H1 (cell line): ENCODE measurements at regions not wholly inside any gene's neighbourhood (a gene's known extent, or its start where the extent isn't known, plus 50 kb on each side); places are given as distances from the start of the nearest gene placed in this dataset.

Source experiments
- CTCF ChIA-PET: fragments of 300-600 bp; sonication (Branson Sonifier 250); formaldehyde crosslinking; loops from one replicate; lab custom pipeline; 2021; ENCODE audit not compliant: partially characterized antibody; lab: Charles Lee
- POLR2A ChIA-PET: fragments of 300-600 bp; sonication (Branson Sonifier 250); formaldehyde crosslinking; loops from one replicate; lab custom pipeline; 2021; ENCODE audit warnings: inconsistent platforms; ENCODE audit not compliant: partially characterized antibody; lab: Charles Lee
- DNase-seq, 2 experiments: peaks; one replicate each; pipeline versions ENCODE4 v3.0.0 to v3.0.0-alpha.2; 2010 to 2022; ENCODE audit warnings: low spot score in 2 of 2, low read depth in 1 of 2, mixed read lengths in 1 of 2
- FAIRE-seq: peaks from 2 replicates; lab custom pipeline; 2011; peaks lifted over from hg19 to GRCh38; lab: Jason Lieb, UNC
- H2AFZ ChIP-seq: 2 replicates; pipeline ENCODE4 v1.8.1; 2012; ENCODE audit warnings: low read length, inconsistent platforms
- H2AK5ac ChIP-seq: 2 replicates; pipeline ENCODE4 v1.6.1; 2013; ENCODE audit warnings: low read depth, low read length
- H2BK120ac ChIP-seq: replicated peaks from 2 replicates; pipeline ENCODE3; 2013; ENCODE audit warnings: low read depth, low read length, inconsistent platforms
- H2BK12ac ChIP-seq: 2 replicates; pipeline ENCODE4 v1.6.1; 2013; ENCODE audit warnings: low read depth, low read length
- H2BK15ac ChIP-seq: 2 replicates; pipeline ENCODE4 v1.6.1; 2013; ENCODE audit warnings: low read length
- H2BK20ac ChIP-seq: 2 replicates; pipeline ENCODE4 v1.6.1; 2013; ENCODE audit warnings: low read length
- H2BK5ac ChIP-seq: 2 replicates; pipeline ENCODE4 v1.6.1; 2013; ENCODE audit warnings: low read depth, low read length
- H3K14ac ChIP-seq: 2 replicates; pipeline ENCODE4 v1.6.1; 2013; ENCODE audit warnings: inconsistent platforms; ENCODE audit not compliant: insufficient read length
- H3K18ac ChIP-seq: 2 replicates; pipeline ENCODE4 v1.6.1; 2013; ENCODE audit warnings: low read length; ENCODE audit errors: extremely low read depth
- H3K23ac ChIP-seq: 2 replicates; pipeline ENCODE4 v1.6.1; 2013; ENCODE audit warnings: inconsistent platforms; ENCODE audit not compliant: insufficient read length
- H3K23me2 ChIP-seq: 2 replicates; pipeline ENCODE4 v1.6.1; 2013; ENCODE audit warnings: low read depth, low read length
- H3K27ac ChIP-seq: 2 replicates; pipeline ENCODE4 v1.6.1; 2011; ENCODE audit warnings: low read depth, low read length, inconsistent platforms
- H3K27me3 ChIP-seq, 4 experiments: replicated peaks in 1 of 4; 1 replicate in 1 of 4; 2 replicates in 3 of 4; pipeline versions ENCODE4 v1.6.1 to v1.8.1; 2011 to 2013; ENCODE audit warnings: low read length in 3 of 4, mild to moderate bottlenecking in 3 of 4, inconsistent platforms in 2 of 4, mixed read lengths in 2 of 4, moderate library complexity in 1 of 4; ENCODE audit not compliant: control insufficient read depth in 3 of 4, insufficient read depth in 3 of 4; ENCODE audit errors: extremely low read depth in 1 of 4
- H3K36me3 ChIP-seq, 4 experiments: 2 replicates each; pipeline versions ENCODE4 v1.6.1 to v1.8.1; 2011 to 2013; ENCODE audit warnings: mild to moderate bottlenecking in 4 of 4, low read length in 3 of 4, moderate library complexity in 2 of 4, control low read depth in 1 of 4, inconsistent platforms in 1 of 4; ENCODE audit not compliant: insufficient read depth in 4 of 4, control insufficient read depth in 2 of 4
- H3K4ac ChIP-seq: replicated peaks from 2 replicates; pipeline ENCODE3; 2013; ENCODE audit warnings: low read length, low read depth, mixed read lengths, inconsistent platforms; ENCODE audit not compliant: insufficient read length
- H3K4me1 ChIP-seq, 4 experiments: replicated peaks in 1 of 4; 1 replicate in 1 of 4; 2 replicates in 3 of 4; pipeline versions ENCODE4 v1.6.1 to v1.8.1; 2011 to 2013; ENCODE audit warnings: low read length in 3 of 4, inconsistent platforms in 2 of 4, mixed read lengths in 1 of 4; ENCODE audit not compliant: insufficient read depth in 4 of 4, control insufficient read depth in 3 of 4
- H3K4me2 ChIP-seq, 2 experiments: 2 replicates each; pipeline versions ENCODE4 v1.6.1 to v1.8.1; 2011 to 2013; ENCODE audit warnings: low read depth in 2 of 2, low read length in 2 of 2, control low read depth in 1 of 2, inconsistent platforms in 1 of 2, mild to moderate bottlenecking in 1 of 2; ENCODE audit not compliant: insufficient read depth in 1 of 2
- H3K4me3 ChIP-seq, 4 experiments: fragments of 200-600, 300-600 bp in 1 of 4; sonication (generic), shearing (Covaris generic), sonication (Bioruptor Twin) in 1 of 4; 2 replicates each; pipeline versions ENCODE4 v1.5.1 to v1.8.1; 2011 to 2016; ENCODE audit warnings: low read length in 4 of 4, low read depth in 3 of 4, control low read depth in 2 of 4, inconsistent platforms in 2 of 4, mild to moderate bottlenecking in 2 of 4, mixed read lengths in 1 of 4, moderate library complexity in 1 of 4; ENCODE audit not compliant: insufficient read depth in 2 of 4; ENCODE audit errors: extremely low read depth in 1 of 4
- H3K56ac ChIP-seq: replicated peaks from 2 replicates; pipeline ENCODE3; 2013; ENCODE audit warnings: low read depth, mild to moderate bottlenecking, mixed read lengths, low read length, inconsistent platforms; ENCODE audit not compliant: insufficient read length
- H3K79me1 ChIP-seq: 2 replicates; pipeline ENCODE4 v1.6.1; 2013; ENCODE audit warnings: low read depth, low read length, control low read depth
- H3K79me2 ChIP-seq, 2 experiments: 2 replicates each; pipeline versions ENCODE4 v1.6.1 to v1.8.1; 2012 to 2013; ENCODE audit warnings: low read length in 2 of 2, mild to moderate bottlenecking in 2 of 2, inconsistent platforms in 1 of 2; ENCODE audit not compliant: insufficient read depth in 2 of 2, control insufficient read depth in 1 of 2
- H3K9ac ChIP-seq, 4 experiments: replicated peaks in 1 of 4; 1 replicate in 1 of 4; 2 replicates in 3 of 4; pipeline versions ENCODE4 v1.6.1 to v1.8.1; 2011 to 2013; ENCODE audit warnings: low read depth in 3 of 4, low read length in 3 of 4, control low read depth in 2 of 4, mild to moderate bottlenecking in 2 of 4, moderate library complexity in 2 of 4, inconsistent platforms in 1 of 4; ENCODE audit errors: extremely low read depth in 1 of 4
- H3K9me3 ChIP-seq, 2 experiments: 2 replicates each; pipeline versions ENCODE4 v1.6.1 to v1.8.1; 2012 to 2013; ENCODE audit warnings: mild to moderate bottlenecking in 2 of 2, moderate library complexity in 2 of 2, control low read depth in 1 of 2, inconsistent platforms in 1 of 2, low read depth in 1 of 2, low read length in 1 of 2, mixed read lengths in 1 of 2; ENCODE audit not compliant: insufficient read depth in 2 of 2
- H4K20me1 ChIP-seq, 2 experiments: replicated peaks in 1 of 2; 2 replicates each; pipeline versions ENCODE3 to v1.8.1; 2011 to 2013; ENCODE audit warnings: inconsistent platforms in 2 of 2, low read length in 2 of 2, mild to moderate bottlenecking in 1 of 2; ENCODE audit not compliant: insufficient read depth in 2 of 2, control insufficient read depth in 1 of 2
- H4K5ac ChIP-seq: 2 replicates; pipeline ENCODE4 v1.6.1; 2013; ENCODE audit warnings: low read length, low read depth, mixed read lengths, inconsistent platforms; ENCODE audit not compliant: insufficient read length
- H4K8ac ChIP-seq: 2 replicates; pipeline ENCODE4 v1.8.0; 2013; ENCODE audit warnings: mild to moderate bottlenecking, moderate library complexity, low read length, inconsistent platforms; ENCODE audit not compliant: insufficient read depth; ENCODE audit errors: extremely low read depth
- H4K91ac ChIP-seq: replicated peaks from 2 replicates; pipeline ENCODE3; 2013; ENCODE audit warnings: low read length, mixed read lengths, inconsistent platforms; ENCODE audit not compliant: insufficient read length
- CHD1 ChIP-seq: IDR thresholded peaks from 2 replicates; pipeline ENCODE4 v1.6.1; 2012; ENCODE audit warnings: low read depth, low read length, improper control_type of control experiment
- EP300 ChIP-seq, 2 experiments: IDR thresholded peaks; 1 replicate in 1 of 2; 2 replicates in 1 of 2; pipeline ENCODE4 v1.6.1; 2011 to 2012; ENCODE audit warnings: low read depth in 2 of 2, low read length in 2 of 2, mild to moderate bottlenecking in 2 of 2, borderline replicate concordance in 1 of 2, inconsistent platforms in 1 of 2, moderate library complexity in 1 of 2
- KDM5A ChIP-seq: fragments of 200-600 bp; IDR thresholded peaks from 2 replicates; pipeline ENCODE4 v1.7.1; 2012; ENCODE audit warnings: mild to moderate bottlenecking, low read length, inconsistent platforms, mixed read lengths
- RNF2 ChIP-seq: fragments of 200-900, 300-1000 bp; sonication (generic); IDR thresholded peaks from 2 replicates; pipeline ENCODE4 v1.7.1; 2016; ENCODE audit warnings: borderline replicate concordance, low read depth, mild to moderate bottlenecking, antibody characterized with exemption, low read length; ENCODE audit not compliant: poor library complexity, severe bottlenecking; ENCODE audit errors: missing control alignments
- SIN3A ChIP-seq, 2 experiments: IDR thresholded peaks in 1 of 2; conservative IDR thresholded peaks in 1 of 2; 2 replicates each; pipeline ENCODE4 v1.6.1; 2011 to 2012; ENCODE audit warnings: low read length in 2 of 2, improper control_type of control experiment in 1 of 2, low read depth in 1 of 2, mild to moderate bottlenecking in 1 of 2
- SRF ChIP-seq: IDR thresholded peaks from 2 replicates; pipeline ENCODE4 v1.6.1; 2011; ENCODE audit warnings: mild to moderate bottlenecking, low read depth, low read length, moderate library complexity
- WGBS, 2 experiments: shearing (Covaris generic) in 1 of 2; methylation state at CpG; one replicate each; pipeline versions ENCODE4 v1.1.6 to v1.1.7; 2013 to 2015; ENCODE audit warnings: low lambda C conversion rate in 2 of 2, mixed read lengths in 2 of 2, inconsistent platforms in 1 of 2, low coverage in 1 of 2, missing lambda C conversion rate in 1 of 2; ENCODE audit not compliant: insufficient replicate concordance in 2 of 2, insufficient coverage in 1 of 2, insufficient read length in 1 of 2; ENCODE audit errors: extremely low coverage in 1 of 2, missing lambda C conversion rate in 1 of 2; 5-methylcytosine and 5-hydroxymethylcytosine counted together
- TF ChIP-seq, protein P1 (sequence below): IDR thresholded peaks from 2 replicates; pipeline ENCODE4 v1.6.1; 2011; ENCODE audit warnings: low read depth, mild to moderate bottlenecking, low read length; ENCODE audit not compliant: insufficient read depth
- TF ChIP-seq, protein P2 (sequence below): IDR thresholded peaks from 2 replicates; pipeline ENCODE4 v1.6.1; 2012; ENCODE audit warnings: inconsistent platforms

DNA sequence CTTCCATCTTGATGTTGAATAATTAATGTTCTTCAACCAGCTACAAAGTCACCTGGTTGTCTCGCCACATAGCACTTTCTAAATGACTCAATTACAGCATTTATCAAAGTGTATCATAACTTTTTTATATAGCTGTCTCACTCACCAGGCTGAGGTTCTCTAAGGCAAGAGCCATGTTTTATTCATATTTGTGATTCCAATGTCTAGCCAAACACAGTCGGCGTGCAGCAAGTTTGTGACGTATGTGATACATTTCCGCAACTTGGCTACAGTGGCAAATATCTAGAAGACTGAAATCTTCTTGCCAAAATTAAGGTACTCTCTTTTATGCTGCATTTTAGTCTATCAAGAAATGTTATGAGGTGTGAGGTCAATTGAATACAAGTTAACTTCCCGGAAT, 94.2 kb upstream of the WASF3 start:
- Histone ChIP-seq H3K9me3 (no peaks in the 10 kb centered on the region), H3K18ac (no peak overlapping the region), H3K56ac (no peak overlapping the region), H2AK5ac (no peak overlapping the region), H3K4ac (no peak overlapping the region), H3K4me3 (no peak overlapping the region), H3K23me2 (no peaks in the 10 kb centered on the region), H4K5ac (no peak overlapping the region), H3K79me1 (no peaks in the 10 kb centered on the region), H3K23ac (no peak overlapping the region), H2BK12ac (no peak overlapping the region), H3K9ac (no peak overlapping the region), H3K27ac (no peak overlapping the region), H3K36me3 (no peaks in the 10 kb centered on the region), H4K8ac (no peak overlapping the region), H2BK120ac (no peak overlapping the region), H2BK15ac (no peak overlapping the region), H3K79me2 (no peaks in the 10 kb centered on the region), H2BK20ac (no peak overlapping the region), H3K4me2 (no peak overlapping the region), H2AFZ (no peak overlapping the region), H3K14ac (no peak overlapping the region), H3K4me1 (peaks cover 0 to 2% (median 0%) of the 10 kb centered on the region in 4 experiments; a peak in 3 of 7 replicates), H4K91ac (no peak overlapping the region), H2BK5ac (no peak overlapping the region), H3K27me3 (no peaks in the 10 kb centered on the region), H4K20me1 (no peaks in the 10 kb centered on the region)
- 90% methylated on average over 6 of the region's 6 CpGs; no CpG with 5 or more reads in 1 of the 2 experiments for WGBS, 2 experiments
- ChIA-PET POLR2A (no interaction called here), CTCF (no interaction called here)
- FAIRE-seq (no peak), DNase-seq (no peak)
- TF ChIP-seq CHD1 (no peak), SIN3A (conservative IDR thresholded peaks at IDR 0.05 in 1 of 2, IDR thresholded peaks at IDR 0.05 in 1 of 2; ENCODE audit: low read depth in 1 of 2, low read length in 2 of 2) (no peak), SRF (no peak), RNF2 (no peak), KDM5A (no peak), EP300 (IDR thresholded peaks at IDR 0.05; ENCODE audit: borderline replicate concordance in 1 of 2, low read depth in 2 of 2, low read length in 2 of 2) (no peak)
- TF ChIP-seq, protein P1, sequence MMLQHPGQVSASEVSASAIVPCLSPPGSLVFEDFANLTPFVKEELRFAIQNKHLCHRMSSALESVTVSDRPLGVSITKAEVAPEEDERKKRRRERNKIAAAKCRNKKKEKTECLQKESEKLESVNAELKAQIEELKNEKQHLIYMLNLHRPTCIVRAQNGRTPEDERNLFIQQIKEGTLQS, result no peak
- TF ChIP-seq, protein P2, sequence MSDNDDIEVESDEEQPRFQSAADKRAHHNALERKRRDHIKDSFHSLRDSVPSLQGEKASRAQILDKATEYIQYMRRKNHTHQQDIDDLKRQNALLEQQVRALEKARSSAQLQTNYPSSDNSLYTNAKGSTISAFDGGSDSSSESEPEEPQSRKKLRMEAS, result no peak
